ENCODE measurements at regions not wholly inside any gene's neighbourhood (a gene's known extent, or its start where the extent isn't known, plus 50 kb on each side); places are given as distances from the start of the nearest gene placed in this dataset.

DNA sequence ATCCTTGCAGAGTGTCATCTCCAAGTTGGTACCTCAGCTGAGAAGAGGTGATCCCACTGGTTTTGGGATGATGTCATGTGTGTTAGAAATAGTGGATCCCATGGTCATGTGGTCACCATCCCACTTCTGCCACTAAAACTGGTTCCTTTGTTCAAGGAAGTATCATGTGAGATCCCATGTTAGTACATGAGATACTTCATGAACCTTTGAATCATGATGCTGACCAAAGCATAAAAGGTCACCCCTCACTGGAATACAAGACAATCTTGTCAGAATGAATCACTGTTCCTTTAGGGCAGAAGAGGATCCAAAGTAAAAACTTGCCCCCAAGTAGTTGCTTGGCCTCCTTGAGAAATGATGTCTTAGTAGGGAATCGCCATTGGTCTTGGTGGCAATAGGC, 150.9 kb upstream of the MOCS2 start:
- TF ChIP-seq, protein P1, sequence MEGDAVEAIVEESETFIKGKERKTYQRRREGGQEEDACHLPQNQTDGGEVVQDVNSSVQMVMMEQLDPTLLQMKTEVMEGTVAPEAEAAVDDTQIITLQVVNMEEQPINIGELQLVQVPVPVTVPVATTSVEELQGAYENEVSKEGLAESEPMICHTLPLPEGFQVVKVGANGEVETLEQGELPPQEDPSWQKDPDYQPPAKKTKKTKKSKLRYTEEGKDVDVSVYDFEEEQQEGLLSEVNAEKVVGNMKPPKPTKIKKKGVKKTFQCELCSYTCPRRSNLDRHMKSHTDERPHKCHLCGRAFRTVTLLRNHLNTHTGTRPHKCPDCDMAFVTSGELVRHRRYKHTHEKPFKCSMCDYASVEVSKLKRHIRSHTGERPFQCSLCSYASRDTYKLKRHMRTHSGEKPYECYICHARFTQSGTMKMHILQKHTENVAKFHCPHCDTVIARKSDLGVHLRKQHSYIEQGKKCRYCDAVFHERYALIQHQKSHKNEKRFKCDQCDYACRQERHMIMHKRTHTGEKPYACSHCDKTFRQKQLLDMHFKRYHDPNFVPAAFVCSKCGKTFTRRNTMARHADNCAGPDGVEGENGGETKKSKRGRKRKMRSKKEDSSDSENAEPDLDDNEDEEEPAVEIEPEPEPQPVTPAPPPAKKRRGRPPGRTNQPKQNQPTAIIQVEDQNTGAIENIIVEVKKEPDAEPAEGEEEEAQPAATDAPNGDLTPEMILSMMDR (IDR thresholded peaks at IDR 0.05), result no peak
- no peak for TF ChIP-seq POLR2A (IDR thresholded peaks at IDR 0.05)

Data from Peyer's patch (tissue), 4 donors.